ENCODE measurements at regions not wholly inside any gene's neighbourhood (a gene's known extent, or its start where the extent isn't known, plus 50 kb on each side); places are given as distances from the start of the nearest gene placed in this dataset.

DNA sequence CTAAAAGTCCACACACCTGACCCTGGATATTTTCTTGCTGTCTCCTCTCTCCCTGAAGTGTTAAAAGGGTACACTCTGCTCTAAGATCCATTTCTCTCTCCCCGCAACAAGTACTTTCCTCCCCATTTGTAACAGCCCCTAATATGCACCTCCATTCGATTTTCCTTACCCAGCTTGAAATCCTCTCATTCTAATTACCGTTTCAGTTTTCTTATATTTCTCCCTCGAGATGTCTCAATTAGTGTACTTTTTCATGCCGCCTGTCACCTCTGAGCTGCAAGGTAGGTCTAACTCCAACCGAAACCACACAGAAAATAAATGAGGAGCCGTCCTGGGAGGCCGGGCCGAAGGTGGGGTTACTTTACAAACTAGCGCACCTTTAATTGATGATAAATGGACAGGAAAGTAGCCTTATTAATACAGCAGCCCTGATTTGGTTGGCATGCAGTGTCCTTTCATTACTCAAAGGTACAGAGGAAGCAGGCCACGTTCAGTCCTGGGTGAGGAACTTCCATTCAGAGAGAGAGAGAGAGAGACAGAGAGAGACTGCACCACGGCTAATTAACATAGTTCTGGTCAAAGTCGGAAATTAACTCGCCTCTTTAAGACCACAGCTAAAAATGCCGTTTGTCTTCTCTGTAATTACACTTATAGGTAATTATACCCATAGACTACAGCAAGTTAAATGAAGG, 319.9 kb downstream of the ARRDC4 start:
- FAIRE-seq: no peak

DNA sequence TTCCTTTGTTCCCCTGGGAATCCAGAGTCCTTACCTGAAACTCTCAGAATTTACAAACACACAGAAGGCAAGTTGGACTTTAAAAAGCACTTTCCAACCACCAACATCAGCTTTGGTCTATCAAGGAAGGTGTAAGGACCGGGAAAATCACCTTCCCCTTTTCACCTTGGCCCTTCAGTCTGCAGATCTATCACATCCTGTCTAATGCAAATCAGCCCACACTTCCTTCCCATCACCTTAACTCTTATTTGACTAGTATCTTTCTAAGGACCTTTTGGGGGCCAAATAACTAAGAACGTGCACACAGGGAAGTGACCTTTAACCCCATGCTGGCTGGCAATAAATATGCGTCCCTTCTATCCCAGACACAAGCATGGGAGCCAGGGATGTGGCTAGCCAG, 320.6 kb downstream of the ARRDC4 start:
- no peak for FAIRE-seq

GRCh38 chr15:98282656-98283332, 322.3 kb downstream of the ARRDC4 start:
- no peak for FAIRE-seq

- FAIRE-seq: no peak
These were observed 325.7 kb downstream of the ARRDC4 start for GRCh38 chr15:98286200-98286599.

GRCh38 chr15:98286831-98287230, 326.3 kb downstream of the ARRDC4 start:
- no peak for FAIRE-seq

GRCh38 chr15:98288091-98288590, 327.6 kb downstream of the ARRDC4 start:
- FAIRE-seq: no peak

- FAIRE-seq: no peak
These were observed 329.2 kb downstream of the ARRDC4 start for GRCh38 chr15:98289747-98290146.

DNA sequence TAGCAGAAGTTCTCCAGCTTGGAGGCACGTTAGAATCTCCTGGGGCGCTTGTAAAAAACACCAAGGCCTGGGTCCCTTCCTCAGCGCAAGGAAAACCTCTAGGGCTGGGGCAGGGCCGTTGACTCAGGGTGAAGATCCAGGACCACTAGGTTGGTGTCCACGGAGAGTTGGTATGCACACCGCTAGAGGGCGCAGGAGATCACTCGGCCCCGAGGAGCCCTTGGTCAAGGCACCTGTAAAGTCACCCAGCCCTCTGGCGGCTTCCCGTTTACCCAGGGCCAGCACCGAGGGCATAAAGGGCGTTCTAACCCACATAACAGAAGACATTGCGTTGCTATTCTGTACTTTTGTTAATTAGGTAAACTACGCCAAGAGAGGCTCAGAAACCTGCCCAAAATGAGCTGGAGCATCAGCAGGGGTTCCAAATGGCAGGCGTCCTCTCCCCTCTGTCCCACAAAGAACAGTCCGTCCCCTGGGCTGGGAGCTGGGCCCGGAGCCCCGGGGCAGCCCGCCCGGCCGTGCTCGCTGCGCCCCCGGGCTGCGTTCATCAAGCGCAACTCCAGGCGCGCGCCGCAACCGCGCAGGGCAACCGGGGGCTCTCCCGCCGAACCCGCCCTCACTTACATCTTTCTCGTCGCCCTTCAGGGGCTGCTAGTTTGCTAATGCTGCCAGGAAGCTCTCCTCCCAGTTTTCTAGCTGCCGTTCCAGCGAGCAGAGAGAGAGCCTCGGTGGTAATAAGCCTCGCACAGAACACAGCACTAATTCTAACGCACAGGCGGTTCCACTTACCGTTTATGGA, 332.1 kb downstream of the ARRDC4 start:
- no peak for FAIRE-seq

DNA sequence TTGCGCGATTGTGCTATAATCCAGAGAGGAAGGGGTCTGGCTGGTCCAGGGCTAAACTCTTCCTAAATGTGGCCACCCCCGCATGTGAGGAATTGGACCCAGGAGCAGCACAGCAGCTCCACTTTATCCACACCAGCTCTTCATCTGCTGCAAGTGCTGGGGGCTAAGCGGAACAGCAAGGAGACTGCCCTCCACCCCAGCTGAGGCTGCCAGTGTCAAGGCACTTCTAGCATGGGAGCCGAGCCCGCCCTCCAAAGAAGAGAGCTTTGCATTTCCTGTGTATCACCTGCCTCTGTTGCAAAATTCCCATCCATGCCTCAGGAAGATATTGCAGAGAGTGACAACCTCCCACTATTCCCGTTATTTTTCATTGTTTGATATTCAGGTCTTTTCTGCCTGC, 333.6 kb downstream of the ARRDC4 start:
- no peak for FAIRE-seq

GRCh38 chr15:98295101-98295759, 334.7 kb downstream of the ARRDC4 start:
- peak; percentile 97 for FAIRE-seq

DNA sequence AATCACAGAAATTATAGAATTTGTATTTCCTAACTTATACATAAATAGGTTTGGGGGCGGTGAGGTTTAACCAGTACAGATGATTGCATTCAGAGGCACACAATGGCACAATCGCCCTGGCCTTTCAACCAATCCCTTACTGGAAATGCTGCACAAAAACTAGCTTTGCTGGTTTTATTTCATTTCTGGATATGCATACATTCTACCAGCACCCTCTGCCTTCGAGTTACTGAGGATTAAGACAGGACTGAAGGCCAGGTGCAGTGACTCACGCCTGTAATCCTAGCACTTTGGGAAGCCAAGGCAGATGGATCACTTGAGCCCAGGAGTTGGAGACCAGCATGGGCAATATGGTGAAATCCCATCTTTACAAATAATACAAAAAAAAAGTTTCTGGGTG, 336.1 kb downstream of the ARRDC4 start:
- FAIRE-seq: no peak

DNA sequence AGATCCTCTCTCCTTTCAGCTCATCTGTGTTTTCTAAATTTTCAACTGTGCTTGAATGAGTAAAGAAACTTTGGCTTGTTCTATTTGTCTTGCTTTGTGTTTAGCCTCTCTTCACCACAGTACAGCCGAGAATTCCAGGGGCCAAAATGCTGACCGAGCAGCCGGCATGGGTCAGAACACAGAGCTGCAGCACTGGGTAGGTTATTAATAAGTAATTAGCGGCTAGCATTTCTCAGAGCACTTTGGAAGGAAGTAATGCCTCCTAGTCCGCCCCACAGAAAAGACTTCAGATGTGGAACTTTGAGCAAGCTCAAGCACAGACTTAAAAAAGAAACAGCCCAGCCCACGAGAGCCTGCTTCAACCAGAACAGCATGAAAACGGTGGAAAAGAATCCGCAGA, 343.9 kb downstream of the ARRDC4 start:
- no peak for FAIRE-seq

- FAIRE-seq: no peak
These were observed 340.2 kb upstream of the IGF1R start for GRCh38 chr15:98308117-98308516.

- peak; percentile 97 for FAIRE-seq
These were observed 336.7 kb upstream of the IGF1R start for GRCh38 chr15:98311566-98312188.

DNA sequence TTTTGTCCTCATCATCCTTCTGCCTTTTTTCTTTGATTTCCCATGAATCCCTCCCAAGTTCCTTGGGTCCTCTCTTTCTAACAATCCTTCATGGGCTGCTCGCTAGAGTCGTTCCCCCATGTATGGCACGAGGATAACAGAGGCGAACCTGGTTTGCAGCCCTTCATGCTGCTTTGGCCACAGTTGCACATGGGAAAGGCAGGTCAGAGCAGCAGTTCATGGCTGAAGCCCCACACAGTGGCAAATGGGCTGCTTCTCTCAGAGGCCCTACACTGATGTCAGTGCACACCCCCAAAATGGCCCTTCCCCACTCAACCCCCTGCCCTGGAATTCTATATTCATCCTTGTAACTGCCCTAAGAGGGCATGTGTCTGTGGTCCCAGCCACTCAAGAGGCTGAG, 335.4 kb upstream of the IGF1R start:
- no peak for FAIRE-seq

GRCh38 chr15:98315971-98316370, 332.4 kb upstream of the IGF1R start:
- no peak for FAIRE-seq

DNA sequence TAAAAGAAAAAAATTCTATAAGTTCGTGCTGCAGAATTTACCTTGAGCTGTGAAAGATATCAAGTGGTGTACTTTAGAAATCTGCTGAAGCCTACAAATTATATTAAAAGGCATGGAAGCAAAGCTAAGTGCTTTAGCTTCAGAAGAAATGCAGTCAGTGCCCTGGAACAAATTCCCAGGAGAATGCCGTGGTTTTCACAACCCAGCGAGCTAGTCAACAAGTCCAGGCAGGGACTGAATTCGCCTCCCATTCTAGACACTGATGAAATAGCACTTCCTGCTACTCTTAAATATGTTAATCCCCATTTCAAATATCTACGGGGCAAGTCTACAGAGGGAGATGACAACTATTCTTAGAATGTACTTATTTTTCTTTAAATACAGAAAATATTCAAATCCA, 326.4 kb upstream of the IGF1R start:
- FAIRE-seq: no peak

DNA sequence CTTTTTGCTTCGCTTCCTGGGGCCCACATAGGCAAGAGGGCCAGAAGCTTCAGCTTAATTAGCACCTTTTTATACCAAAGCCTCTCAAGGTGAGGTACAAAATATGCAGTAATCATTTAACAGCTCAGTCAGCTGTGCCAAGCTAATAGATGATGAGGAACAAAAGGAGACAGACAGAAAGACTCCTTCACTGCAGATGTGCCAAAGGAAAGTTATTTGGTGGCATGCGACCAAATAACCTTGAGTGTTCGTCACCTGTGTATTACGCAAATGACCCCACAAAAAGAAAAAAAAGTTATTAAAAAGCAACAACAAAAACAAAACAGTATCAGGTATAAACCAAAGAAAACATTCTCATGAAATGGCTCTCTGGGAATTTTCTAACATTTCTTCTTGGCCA, 325.8 kb upstream of the IGF1R start:
- FAIRE-seq: no peak

GRCh38 chr15:98324341-98324970, 323.9 kb upstream of the IGF1R start:
- FAIRE-seq: no peak

DNA sequence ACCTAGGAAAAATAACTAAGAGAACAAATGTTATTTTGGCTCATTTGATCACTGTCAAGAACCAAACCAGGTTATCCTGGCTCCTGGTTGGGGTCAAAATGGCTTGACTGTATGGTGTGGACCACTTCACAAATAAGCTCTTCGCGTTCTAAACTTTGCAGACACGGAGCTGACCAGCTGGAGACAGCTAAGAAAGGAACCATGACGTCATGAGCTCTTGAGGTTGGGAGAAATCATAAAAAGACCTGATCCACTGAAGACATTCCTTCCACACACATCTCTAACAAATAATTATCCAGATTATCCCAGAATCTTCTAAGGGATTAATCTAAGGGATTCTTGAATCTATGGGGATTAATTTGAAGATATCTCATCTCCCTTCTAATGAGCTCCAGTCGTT, 321.5 kb upstream of the IGF1R start:
- FAIRE-seq: no peak

GRCh38 chr15:98330258-98330657, 318.1 kb upstream of the IGF1R start:
- FAIRE-seq: no peak

All from A204.1 (cell line).